Astrocyte (in vitro differentiated cells and primary cell): ENCODE measurements at regions not wholly inside any gene's neighbourhood (a gene's known extent, or its start where the extent isn't known, plus 50 kb on each side); places are given as distances from the start of the nearest gene placed in this dataset.

Experiments
- DNase-seq: peaks from one replicate; pipeline ENCODE4 v3.0.0-alpha.2; 2010; ENCODE audit warnings: low read depth
- FAIRE-seq: peaks from 2 replicates; lab custom pipeline; 2011; peaks lifted over from hg19 to GRCh38; lab: Jason Lieb, UNC
- H2AFZ ChIP-seq: 2 replicates; pipeline ENCODE4 v1.6.0; 2012; ENCODE audit warnings: low read depth, low read length, inconsistent platforms
- H3K27ac ChIP-seq: 2 replicates; pipeline ENCODE4 v1.5.1; 2011; ENCODE audit warnings: low read depth, low read length, inconsistent platforms
- H3K27me3 ChIP-seq: 2 replicates; pipeline ENCODE4 v1.6.0; 2011; ENCODE audit warnings: low read length, inconsistent platforms; ENCODE audit not compliant: insufficient read depth
- H3K36me3 ChIP-seq: 2 replicates; pipeline ENCODE4 v1.5.1; 2011; ENCODE audit warnings: low read length, inconsistent platforms; ENCODE audit not compliant: insufficient read depth
- H3K4me1 ChIP-seq: 2 replicates; pipeline ENCODE4 v1.5.1; 2011; ENCODE audit warnings: low read length, inconsistent platforms; ENCODE audit not compliant: insufficient read depth
- H3K4me2 ChIP-seq: 2 replicates; pipeline ENCODE4 v1.6.0; 2012; ENCODE audit warnings: low read length, inconsistent platforms
- H3K4me3 ChIP-seq: 2 replicates; pipeline ENCODE4 v1.5.1; 2011; ENCODE audit warnings: low read depth, mild to moderate bottlenecking, low read length, inconsistent platforms; ENCODE audit not compliant: insufficient read depth
- H3K79me2 ChIP-seq: 2 replicates; pipeline ENCODE4 v1.6.0; 2012; ENCODE audit warnings: mild to moderate bottlenecking, low read length, inconsistent platforms; ENCODE audit not compliant: insufficient read depth
- H3K9ac ChIP-seq: 2 replicates; pipeline ENCODE4 v1.6.0; 2012; ENCODE audit warnings: mild to moderate bottlenecking, low read length, inconsistent platforms
- H3K9me3 ChIP-seq: 2 replicates; pipeline ENCODE4 v1.5.1; 2012; ENCODE audit warnings: low read depth, mild to moderate bottlenecking, low read length, inconsistent platforms; ENCODE audit not compliant: insufficient read depth
- H4K20me1 ChIP-seq: 2 replicates; pipeline ENCODE4 v1.6.0; 2012; ENCODE audit warnings: low read length, inconsistent platforms; ENCODE audit not compliant: insufficient read depth
- H3K27ac Mint-ChIP-seq: one replicate; pipeline ENCODE4 v1.8.0; 2021; ENCODE audit warnings: mild to moderate bottlenecking, mixed read lengths; ENCODE audit not compliant: unreplicated experiment
- H3K27me3 Mint-ChIP-seq: one replicate; pipeline ENCODE4 v1.8.0; 2021; ENCODE audit warnings: low read depth, mixed read lengths; ENCODE audit not compliant: unreplicated experiment
- H3K36me3 Mint-ChIP-seq: one replicate; pipeline ENCODE4 v1.8.0; 2021; ENCODE audit warnings: low read depth, mixed read lengths; ENCODE audit not compliant: unreplicated experiment
- H3K4me1 Mint-ChIP-seq: one replicate; pipeline ENCODE4 v1.8.0; 2021; ENCODE audit warnings: low read depth, mixed read lengths; ENCODE audit not compliant: unreplicated experiment
- H3K4me3 Mint-ChIP-seq: one replicate; pipeline ENCODE4 v1.8.0; 2021; ENCODE audit warnings: mild to moderate bottlenecking, moderate library complexity, mixed read lengths; ENCODE audit not compliant: unreplicated experiment
- H3K9me3 Mint-ChIP-seq: one replicate; pipeline ENCODE4 v1.8.0; 2021; ENCODE audit warnings: mild to moderate bottlenecking, mixed read lengths; ENCODE audit not compliant: unreplicated experiment
- CTCF ChIP-seq: IDR thresholded peaks from 2 replicates; pipeline ENCODE4 v1.5.1; 2011; ENCODE audit warnings: low read depth, mild to moderate bottlenecking, inconsistent platforms, low read length, moderate library complexity; ENCODE audit not compliant: insufficient read depth
- EZH2 ChIP-seq: IDR thresholded peaks from 2 replicates; pipeline ENCODE4 v1.6.1; 2012; ENCODE audit warnings: mild to moderate bottlenecking, low read length, inconsistent platforms; ENCODE audit not compliant: insufficient read depth

GRCh38 chr5:96214442-96215197 is 218.4 kb downstream of the PCSK1 start:
- H3K36me3 ChIP-seq, result no peaks in the 10 kb centered on the region
- DNase-seq, result peak; percentile 54
- FAIRE-seq, result peak; percentile 69
- H3K79me2 ChIP-seq, result no peaks in the 10 kb centered on the region
- H3K9ac ChIP-seq, result no peak overlapping the region
- H3K9me3 Mint-ChIP-seq, result peaks cover 2% of the 10 kb centered on the region
- H3K4me1 ChIP-seq, result peaks cover 9% of the 10 kb centered on the region
- H3K36me3 Mint-ChIP-seq, result no peaks in the 10 kb centered on the region
- TF ChIP-seq CTCF, result no peak
- TF ChIP-seq EZH2, result no peak
- H3K4me3 ChIP-seq, result no peak overlapping the region
- no peak overlapping the region for H3K27ac ChIP-seq
- H3K9me3 ChIP-seq, result no peaks in the 10 kb centered on the region
- no peaks in the 10 kb centered on the region for H3K27me3 Mint-ChIP-seq
- H3K27ac Mint-ChIP-seq, result peak overlapping the region; percentile 13
- no peak overlapping the region for H3K4me3 Mint-ChIP-seq
- no peaks in the 10 kb centered on the region for H4K20me1 ChIP-seq
- H3K4me2 ChIP-seq, result no peak overlapping the region
- no peak overlapping the region for H2AFZ ChIP-seq
- peaks cover 17% of the 10 kb centered on the region for H3K4me1 Mint-ChIP-seq
- no peaks in the 10 kb centered on the region for H3K27me3 ChIP-seq

GRCh38 chr5:96209829-96210228 is 223.2 kb downstream of the PCSK1 start:
- Histone ChIP-seq H3K27me3 (no peaks in the 10 kb centered on the region), H3K36me3 (no peaks in the 10 kb centered on the region), H3K4me3 (no peak overlapping the region), H3K4me1 (peaks cover 6% of the 10 kb centered on the region), H3K9ac (no peak overlapping the region), H2AFZ (no peak overlapping the region), H3K79me2 (no peaks in the 10 kb centered on the region), H3K27ac (peak overlapping the region; percentile 48), H4K20me1 (no peaks in the 10 kb centered on the region), H3K9me3 (no peaks in the 10 kb centered on the region), H3K4me2 (peak overlapping the region; percentile 50)
- H3K36me3 Mint-ChIP-seq, result peaks cover 6% of the 10 kb centered on the region
- peaks cover 25% of the 10 kb centered on the region for H3K9me3 Mint-ChIP-seq
- FAIRE-seq (peak; percentile 80), DNase-seq (peak; percentile 85)
- TF ChIP-seq CTCF (no peak), EZH2 (no peak)
- no peaks in the 10 kb centered on the region for H3K27me3 Mint-ChIP-seq
- peak overlapping the region; percentile 38 for H3K27ac Mint-ChIP-seq
- peaks cover 8% of the 10 kb centered on the region for H3K4me1 Mint-ChIP-seq
- no peak overlapping the region for H3K4me3 Mint-ChIP-seq

GRCh38 chr5:96207420-96207819 is 225.6 kb downstream of the PCSK1 start:
- Mint-ChIP-seq H3K4me1 (peaks cover 10% of the 10 kb centered on the region), H3K36me3 (peaks cover 6% of the 10 kb centered on the region), H3K27me3 (no peaks in the 10 kb centered on the region), H3K4me3 (no peak overlapping the region), H3K27ac (no peak overlapping the region), H3K9me3 (peaks cover 25% of the 10 kb centered on the region)
- Histone ChIP-seq H3K4me1 (peaks cover 12% of the 10 kb centered on the region), H3K4me2 (no peak overlapping the region), H3K4me3 (no peak overlapping the region), H3K9ac (no peak overlapping the region), H3K36me3 (no peaks in the 10 kb centered on the region), H3K79me2 (no peaks in the 10 kb centered on the region), H4K20me1 (no peaks in the 10 kb centered on the region), H2AFZ (no peak overlapping the region), H3K27me3 (no peaks in the 10 kb centered on the region), H3K27ac (no peak overlapping the region), H3K9me3 (no peaks in the 10 kb centered on the region)
- FAIRE-seq (peak; percentile 73), DNase-seq (no peak)
- no peak for TF ChIP-seq CTCF
- TF ChIP-seq EZH2, result no peak
